Liver (tissue), 3 donors: ENCODE measurements at regions not wholly inside any gene's neighbourhood (a gene's known extent, or its start where the extent isn't known, plus 50 kb on each side); places are given as distances from the start of the nearest gene placed in this dataset.

Experiments used
- TAF1 ChIP-seq: conservative IDR thresholded peaks from 2 replicates; pipeline ENCODE4 v1.6.1; 2016; ENCODE audit warnings: antibody characterized with exemption, mild to moderate bottlenecking
- YY1 ChIP-seq: IDR thresholded peaks from 2 replicates; pipeline ENCODE4 v1.6.1; 2016; ENCODE audit warnings: antibody characterized with exemption, mild to moderate bottlenecking
- TF ChIP-seq, protein P1 (sequence below): IDR thresholded peaks from 2 replicates; pipeline ENCODE4 v1.6.1; 2016; ENCODE audit warnings: antibody characterized with exemption, mild to moderate bottlenecking
- TF ChIP-seq, protein P2 (sequence below): fragments of 150-350 bp; IDR thresholded peaks from 2 replicates; pipeline ENCODE4 v1.5.1; 2017; ENCODE audit warnings: improper control_type of control experiment, low read depth, low read length; ENCODE audit not compliant: missing input control
- TF ChIP-seq, protein P3 (sequence below): IDR thresholded peaks from 2 replicates; pipeline ENCODE4 v1.6.1; 2016; ENCODE audit warnings: antibody characterized with exemption
- donor health status: healthy.
- donor health status: healthy.

DNA sequence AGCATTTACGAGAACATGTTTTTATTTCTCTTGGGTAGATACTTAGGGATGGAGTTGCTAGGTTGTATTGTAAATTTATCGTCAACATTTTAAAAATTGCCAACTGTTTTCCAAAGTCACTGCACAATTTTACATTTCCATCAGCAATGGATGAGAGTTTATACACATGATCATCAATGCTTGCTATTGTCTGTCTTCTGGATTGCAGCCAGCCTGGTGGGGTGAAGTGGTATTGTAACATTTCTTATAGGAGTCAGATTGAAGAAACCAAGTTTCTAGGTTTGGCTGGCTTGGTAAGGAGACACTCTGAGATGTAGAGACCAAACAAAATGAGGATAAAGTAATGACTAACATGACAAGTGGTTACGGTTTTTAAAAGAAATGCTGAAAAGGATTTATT lies 57.1 kb upstream of the HDDC2 start:
- TF ChIP-seq, protein P1, sequence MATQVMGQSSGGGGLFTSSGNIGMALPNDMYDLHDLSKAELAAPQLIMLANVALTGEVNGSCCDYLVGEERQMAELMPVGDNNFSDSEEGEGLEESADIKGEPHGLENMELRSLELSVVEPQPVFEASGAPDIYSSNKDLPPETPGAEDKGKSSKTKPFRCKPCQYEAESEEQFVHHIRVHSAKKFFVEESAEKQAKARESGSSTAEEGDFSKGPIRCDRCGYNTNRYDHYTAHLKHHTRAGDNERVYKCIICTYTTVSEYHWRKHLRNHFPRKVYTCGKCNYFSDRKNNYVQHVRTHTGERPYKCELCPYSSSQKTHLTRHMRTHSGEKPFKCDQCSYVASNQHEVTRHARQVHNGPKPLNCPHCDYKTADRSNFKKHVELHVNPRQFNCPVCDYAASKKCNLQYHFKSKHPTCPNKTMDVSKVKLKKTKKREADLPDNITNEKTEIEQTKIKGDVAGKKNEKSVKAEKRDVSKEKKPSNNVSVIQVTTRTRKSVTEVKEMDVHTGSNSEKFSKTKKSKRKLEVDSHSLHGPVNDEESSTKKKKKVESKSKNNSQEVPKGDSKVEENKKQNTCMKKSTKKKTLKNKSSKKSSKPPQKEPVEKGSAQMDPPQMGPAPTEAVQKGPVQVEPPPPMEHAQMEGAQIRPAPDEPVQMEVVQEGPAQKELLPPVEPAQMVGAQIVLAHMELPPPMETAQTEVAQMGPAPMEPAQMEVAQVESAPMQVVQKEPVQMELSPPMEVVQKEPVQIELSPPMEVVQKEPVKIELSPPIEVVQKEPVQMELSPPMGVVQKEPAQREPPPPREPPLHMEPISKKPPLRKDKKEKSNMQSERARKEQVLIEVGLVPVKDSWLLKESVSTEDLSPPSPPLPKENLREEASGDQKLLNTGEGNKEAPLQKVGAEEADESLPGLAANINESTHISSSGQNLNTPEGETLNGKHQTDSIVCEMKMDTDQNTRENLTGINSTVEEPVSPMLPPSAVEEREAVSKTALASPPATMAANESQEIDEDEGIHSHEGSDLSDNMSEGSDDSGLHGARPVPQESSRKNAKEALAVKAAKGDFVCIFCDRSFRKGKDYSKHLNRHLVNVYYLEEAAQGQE, result no peak
- TF ChIP-seq, protein P2, sequence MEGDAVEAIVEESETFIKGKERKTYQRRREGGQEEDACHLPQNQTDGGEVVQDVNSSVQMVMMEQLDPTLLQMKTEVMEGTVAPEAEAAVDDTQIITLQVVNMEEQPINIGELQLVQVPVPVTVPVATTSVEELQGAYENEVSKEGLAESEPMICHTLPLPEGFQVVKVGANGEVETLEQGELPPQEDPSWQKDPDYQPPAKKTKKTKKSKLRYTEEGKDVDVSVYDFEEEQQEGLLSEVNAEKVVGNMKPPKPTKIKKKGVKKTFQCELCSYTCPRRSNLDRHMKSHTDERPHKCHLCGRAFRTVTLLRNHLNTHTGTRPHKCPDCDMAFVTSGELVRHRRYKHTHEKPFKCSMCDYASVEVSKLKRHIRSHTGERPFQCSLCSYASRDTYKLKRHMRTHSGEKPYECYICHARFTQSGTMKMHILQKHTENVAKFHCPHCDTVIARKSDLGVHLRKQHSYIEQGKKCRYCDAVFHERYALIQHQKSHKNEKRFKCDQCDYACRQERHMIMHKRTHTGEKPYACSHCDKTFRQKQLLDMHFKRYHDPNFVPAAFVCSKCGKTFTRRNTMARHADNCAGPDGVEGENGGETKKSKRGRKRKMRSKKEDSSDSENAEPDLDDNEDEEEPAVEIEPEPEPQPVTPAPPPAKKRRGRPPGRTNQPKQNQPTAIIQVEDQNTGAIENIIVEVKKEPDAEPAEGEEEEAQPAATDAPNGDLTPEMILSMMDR, result no peak
- TF ChIP-seq, protein P3, sequence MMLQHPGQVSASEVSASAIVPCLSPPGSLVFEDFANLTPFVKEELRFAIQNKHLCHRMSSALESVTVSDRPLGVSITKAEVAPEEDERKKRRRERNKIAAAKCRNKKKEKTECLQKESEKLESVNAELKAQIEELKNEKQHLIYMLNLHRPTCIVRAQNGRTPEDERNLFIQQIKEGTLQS, result no peak
- no peak for TF ChIP-seq TAF1
- no peak for TF ChIP-seq YY1
